CD1c-positive myeloid dendritic cell (primary cell): ENCODE measurements at regions not wholly inside any gene's neighbourhood (a gene's known extent, or its start where the extent isn't known, plus 50 kb on each side); places are given as distances from the start of the nearest gene placed in this dataset.
"Not testable (repeated sequence)": the region's sequence is repeated elsewhere in the genome, so short reads cannot be mapped to it uniquely, and the experiment has no call there.

Source experiments
- DNase-seq: peaks from one replicate; pipeline ENCODE4 v3.0.0-alpha.2; 2016; ENCODE audit errors: extremely low spot score

DNA sequence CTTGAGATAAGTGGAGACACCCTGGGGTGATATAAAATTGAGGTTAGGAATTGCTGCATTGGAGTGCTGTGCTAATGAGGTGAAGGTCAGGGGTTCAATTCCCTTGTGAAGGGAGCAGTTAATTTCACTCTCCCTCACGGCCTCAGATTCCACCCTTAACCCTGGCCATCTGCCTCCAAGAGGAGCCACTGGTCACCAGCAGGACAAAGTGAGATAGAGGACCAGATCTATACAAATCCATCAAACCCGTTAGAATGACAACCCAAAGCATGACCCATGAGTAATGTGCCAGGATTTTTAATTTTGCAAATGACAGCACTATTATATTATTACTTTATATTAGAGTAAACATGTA is 186.4 kb upstream of the IRF2BP2 start:
- DNase-seq: not testable (repeated sequence)

GRCh38 chr1:234795711-234796437 is 185.9 kb upstream of the IRF2BP2 start:
- not testable (repeated sequence) for DNase-seq

- not testable (repeated sequence) for DNase-seq
Measured at GRCh38 chr1:234795007-234795406, 185.0 kb upstream of the IRF2BP2 start.

- not testable (repeated sequence) for DNase-seq
Measured at GRCh38 chr1:234794452-234794851, 184.5 kb upstream of the IRF2BP2 start.

- not testable (repeated sequence) for DNase-seq
Measured at GRCh38 chr1:234793924-234794323, 183.9 kb upstream of the IRF2BP2 start.

DNA sequence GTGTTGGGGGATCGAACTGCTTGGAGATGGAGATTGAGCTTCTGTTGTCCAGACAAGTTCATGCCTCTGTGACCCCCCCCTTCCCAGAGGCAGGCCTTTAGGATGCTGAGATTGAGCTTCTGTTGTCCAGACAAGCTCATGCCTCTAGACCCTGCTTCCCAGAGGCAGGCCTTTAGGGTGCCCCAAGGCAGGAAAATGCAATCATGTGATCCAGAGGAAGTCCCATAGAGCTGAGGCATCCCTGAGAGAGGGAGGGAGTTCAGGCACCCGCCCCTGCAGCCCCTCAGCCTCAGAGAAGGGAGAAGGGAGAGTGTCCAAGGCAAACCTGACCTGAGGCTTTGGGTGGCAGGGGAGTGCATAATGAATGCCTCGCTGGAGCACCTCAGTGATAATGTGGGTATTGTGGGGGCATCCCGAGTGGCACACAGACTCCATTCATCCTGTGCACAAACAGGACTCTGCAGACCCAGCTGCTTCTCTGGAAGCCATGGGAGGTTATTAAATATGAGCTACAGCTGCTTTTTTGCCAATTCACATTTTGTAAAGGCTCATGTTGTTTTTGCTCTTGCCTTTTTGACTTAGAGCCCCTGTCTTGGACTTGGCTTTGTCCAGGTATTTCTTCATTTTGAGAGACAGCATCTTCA is 182.4 kb upstream of the IRF2BP2 start:
- not testable (repeated sequence) for DNase-seq

DNA sequence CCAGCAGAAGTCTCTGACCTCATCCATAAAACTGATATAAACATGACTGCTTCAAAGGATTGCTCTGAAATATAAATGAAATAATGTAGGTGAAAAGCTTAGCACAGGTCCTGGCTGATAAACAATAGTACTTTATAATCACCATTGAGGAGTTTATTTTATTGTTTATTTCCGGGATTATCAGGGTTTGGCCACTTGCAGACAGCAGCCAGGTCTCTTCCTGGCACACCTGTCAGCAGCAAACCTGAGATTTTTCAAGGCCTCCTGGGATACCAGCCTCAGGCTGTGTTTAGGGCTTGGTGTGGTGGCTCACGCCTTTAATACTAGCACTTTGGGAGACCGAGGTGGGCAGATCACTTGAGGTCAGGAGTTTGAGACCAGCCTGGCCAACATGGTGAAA is 181.6 kb upstream of the IRF2BP2 start:
- not testable (repeated sequence) for DNase-seq

GRCh38 chr1:234790333-234790732 is 180.4 kb upstream of the IRF2BP2 start:
- not testable (repeated sequence) for DNase-seq

GRCh38 chr1:234787011-234787584 is 177.1 kb upstream of the IRF2BP2 start:
- not testable (repeated sequence) for DNase-seq

DNA sequence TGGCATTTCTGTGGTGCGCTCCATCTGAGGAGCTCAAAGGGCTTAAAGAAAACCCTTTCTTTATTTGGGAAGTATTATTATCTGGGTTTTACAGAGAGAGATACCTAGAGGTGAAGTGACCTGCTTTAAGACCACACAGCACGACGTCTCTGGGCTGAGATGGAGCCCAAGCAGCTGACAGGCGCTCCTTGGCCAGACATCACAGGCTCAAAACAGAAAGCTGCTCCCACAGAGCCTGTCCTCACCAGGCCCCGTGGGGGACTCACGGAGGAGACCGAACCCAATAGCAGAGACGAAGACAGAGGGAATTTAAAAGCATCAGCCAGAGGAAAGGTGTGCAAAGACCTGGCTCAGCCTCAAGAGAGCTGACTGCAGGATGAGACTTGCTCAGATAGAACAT is 175.9 kb upstream of the IRF2BP2 start:
- not testable (repeated sequence) for DNase-seq

- DNase-seq: not testable (repeated sequence)
Measured at GRCh38 chr1:234785471-234785919, 175.5 kb upstream of the IRF2BP2 start.

GRCh38 chr1:234784108-234784507 is 174.1 kb upstream of the IRF2BP2 start:
- not testable (repeated sequence) for DNase-seq

- no peak for DNase-seq
Measured at GRCh38 chr1:234782791-234783190, 172.8 kb upstream of the IRF2BP2 start.

GRCh38 chr1:234782105-234782751 is 172.2 kb upstream of the IRF2BP2 start:
- no peak for DNase-seq

DNA sequence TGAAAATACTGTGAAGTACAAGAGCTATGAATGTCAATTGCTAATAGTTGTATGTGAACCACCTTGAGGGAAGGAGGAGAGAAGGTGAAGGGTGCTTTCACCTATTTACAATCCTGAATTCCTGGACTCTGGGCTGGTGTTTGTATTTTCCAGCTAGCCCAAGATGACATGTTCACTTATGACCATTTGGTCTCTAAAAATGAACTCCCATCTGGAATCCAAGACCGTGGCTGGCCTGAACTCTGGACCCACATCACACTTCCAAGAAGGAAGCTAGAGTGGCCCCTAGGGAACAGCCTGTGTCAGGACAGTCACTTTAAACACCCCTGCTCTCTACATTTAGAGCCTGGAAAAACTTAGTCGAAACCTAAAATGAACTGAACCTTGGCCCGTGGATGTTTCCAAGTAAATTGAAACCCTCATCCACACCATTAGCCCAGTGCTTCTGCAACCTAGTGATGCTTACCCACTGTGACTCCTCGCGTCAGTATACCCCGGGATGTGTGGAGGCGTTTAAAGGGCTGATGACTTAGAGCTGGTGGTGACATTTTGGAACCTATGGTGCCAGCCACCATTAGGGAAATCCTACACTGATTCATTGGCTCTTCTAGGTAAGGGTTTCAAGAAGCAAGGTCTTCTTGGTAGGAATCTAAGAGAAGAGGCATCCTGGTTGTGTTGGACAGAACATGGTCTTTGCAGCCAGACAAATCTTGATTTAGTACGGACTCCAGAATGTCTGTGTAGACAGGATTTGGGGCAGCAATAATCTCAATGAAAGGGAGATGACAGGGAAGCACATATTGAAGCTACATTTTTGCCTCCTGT is 171.5 kb upstream of the IRF2BP2 start:
- DNase-seq: no peak

DNA sequence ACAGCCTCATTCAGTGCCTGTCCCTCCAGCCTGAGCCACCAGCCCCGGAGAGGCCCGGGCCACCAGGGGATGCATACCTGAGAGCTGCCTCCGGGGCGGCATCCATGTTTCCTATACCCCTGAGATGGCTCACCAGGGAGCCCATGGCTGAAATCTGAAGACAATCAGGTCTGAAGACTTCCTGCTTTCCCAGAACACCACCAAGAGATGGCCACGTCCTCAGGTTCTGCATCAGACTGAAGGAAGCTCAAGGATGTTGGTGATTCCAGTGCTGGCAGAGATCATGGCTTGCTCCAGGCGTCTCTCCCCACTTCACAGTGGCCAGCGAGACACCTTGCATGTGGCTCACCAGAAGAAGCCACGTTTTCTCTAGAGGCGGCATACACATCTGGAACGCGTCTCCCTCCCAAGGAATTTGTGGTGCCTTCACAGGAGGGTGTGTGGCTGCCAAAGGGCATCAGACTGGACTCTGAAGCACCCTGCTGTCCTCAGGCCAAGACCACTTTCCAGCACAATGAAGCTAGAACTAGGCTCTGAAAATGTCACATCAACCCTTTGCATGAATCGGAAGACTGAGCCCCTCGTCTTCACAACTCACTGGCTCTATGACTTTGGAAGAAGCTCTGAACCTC is 170.7 kb upstream of the IRF2BP2 start:
- DNase-seq: no peak

- DNase-seq: no peak
Measured at GRCh38 chr1:234780112-234780511, 170.1 kb upstream of the IRF2BP2 start.

- DNase-seq: not testable (repeated sequence)
Measured at GRCh38 chr1:234779600-234779999, 169.6 kb upstream of the IRF2BP2 start.

GRCh38 chr1:234779160-234779538 is 169.2 kb upstream of the IRF2BP2 start:
- no peak for DNase-seq

GRCh38 chr1:234778221-234779159 is 168.5 kb upstream of the IRF2BP2 start:
- peak; percentile 60 for DNase-seq
